OCI-LY1 (cell line): ENCODE measurements at regions not wholly inside any gene's neighbourhood (a gene's known extent, or its start where the extent isn't known, plus 50 kb on each side); places are given as distances from the start of the nearest gene placed in this dataset.

Source experiments
- H2AFZ ChIP-seq: fragments of 200-600 bp; sonication (generic), shearing (Covaris generic); 2 replicates; pipeline ENCODE4 v1.6.0; 2014; ENCODE audit warnings: antibody characterized with exemption, mild to moderate bottlenecking, low read length
- H3F3A ChIP-seq: fragments of 200-600 bp; sonication (generic), shearing (Covaris generic); 2 replicates; pipeline ENCODE4 v1.6.0; 2014; ENCODE audit warnings: mild to moderate bottlenecking, antibody characterized with exemption, low read length, moderate library complexity; ENCODE audit not compliant: insufficient read depth
- H3K27ac ChIP-seq: fragments of 200-600 bp; sonication (generic); 2 replicates; pipeline ENCODE4 v1.5.1; 2014; ENCODE audit warnings: low read length, mixed run types, mild to moderate bottlenecking, low read depth; ENCODE audit not compliant: poor library complexity, severe bottlenecking
- H3K27me3 ChIP-seq: fragments of 200-600 bp; sonication (generic); 2 replicates; pipeline ENCODE4 v1.6.0; 2014; ENCODE audit warnings: antibody characterized with exemption, mild to moderate bottlenecking, low read length, moderate library complexity; ENCODE audit not compliant: insufficient read depth
- H3K36me3 ChIP-seq: fragments of 200-600 bp; sonication (generic); 2 replicates; pipeline ENCODE4 v1.6.1; 2014; ENCODE audit warnings: mild to moderate bottlenecking, antibody characterized with exemption, low read length, moderate library complexity, mixed read lengths; ENCODE audit not compliant: insufficient read depth
- H3K4me1 ChIP-seq: fragments of 200-600 bp; sonication (generic); 2 replicates; pipeline ENCODE4 v1.5.1; 2014; ENCODE audit warnings: mild to moderate bottlenecking, low read length, moderate library complexity; ENCODE audit not compliant: insufficient read depth, severe bottlenecking
- H3K4me2 ChIP-seq: fragments of 200-600 bp; sonication (generic), shearing (Covaris generic); 2 replicates; pipeline ENCODE4 v1.6.1; 2014; ENCODE audit warnings: low read length
- H3K4me3 ChIP-seq: fragments of 200-600 bp; sonication (generic); 2 replicates; pipeline ENCODE4 v1.5.1; 2014; ENCODE audit warnings: low read length, low read depth, mild to moderate bottlenecking, mixed read lengths; ENCODE audit not compliant: poor library complexity, severe bottlenecking
- H3K79me2 ChIP-seq: fragments of 200-600 bp; shearing (Covaris generic); 2 replicates; pipeline ENCODE4 v1.6.1; 2016; ENCODE audit warnings: mixed run types, low read length, mixed read lengths; ENCODE audit not compliant: insufficient read depth
- H3K9ac ChIP-seq: fragments of 200-600 bp; sonication (generic), shearing (Covaris generic); 2 replicates; pipeline ENCODE4 v1.6.1; 2014; ENCODE audit warnings: mild to moderate bottlenecking, low read length, mixed read lengths
- H3K9me2 ChIP-seq: fragments of 200-600 bp; sonication (generic), shearing (Covaris generic); 2 replicates; pipeline ENCODE4 v1.6.1; 2014; ENCODE audit warnings: low read depth, mild to moderate bottlenecking, low read length, mixed read lengths
- H3K9me3 ChIP-seq: fragments of 200-600 bp; shearing (Covaris generic); 2 replicates; pipeline ENCODE4 v1.6.1; 2014; ENCODE audit warnings: low read length, mixed read lengths
- H4K20me1 ChIP-seq: fragments of 200-600 bp; sonication (generic), shearing (Covaris generic); 2 replicates; pipeline ENCODE4 v1.6.0; 2016; ENCODE audit warnings: mild to moderate bottlenecking, low read length; ENCODE audit not compliant: insufficient read depth
- CTCF ChIP-seq: fragments of 200-600 bp; sonication (generic), shearing (Covaris generic); IDR thresholded peaks from 2 replicates; pipeline ENCODE4 v1.5.1; 2017; ENCODE audit warnings: mild to moderate bottlenecking, antibody characterized with exemption, low read length, moderate library complexity, mixed read lengths
- EZH2 ChIP-seq: fragments of 200-600 bp; sonication (generic), shearing (Covaris generic); IDR thresholded peaks from 2 replicates; pipeline ENCODE4 v1.8.0; 2017; ENCODE audit warnings: borderline replicate concordance, mixed run types, mild to moderate bottlenecking, antibody characterized with exemption, low read length, moderate library complexity, mixed read lengths

- Histone ChIP-seq H3K36me3 (no peaks in the 10 kb centered on the region), H2AFZ (no peak overlapping the region), H3F3A (no peaks in the 10 kb centered on the region), H3K79me2 (no peaks in the 10 kb centered on the region), H4K20me1 (no peaks in the 10 kb centered on the region), H3K9me2 (no peaks in the 10 kb centered on the region), H3K9ac (no peak overlapping the region), H3K4me1 (no peaks in the 10 kb centered on the region), H3K27ac (no peak overlapping the region), H3K9me3 (no peaks in the 10 kb centered on the region), H3K4me3 (no peak overlapping the region), H3K4me2 (no peak overlapping the region), H3K27me3 (no peaks in the 10 kb centered on the region)
- TF ChIP-seq EZH2, result no peak
- TF ChIP-seq CTCF, result no peak
These were observed 802.7 kb downstream of the METTL15 start for GRCh38 chr11:28910926-28911325.

- H3K36me3 ChIP-seq, result no peaks in the 10 kb centered on the region
- no peak overlapping the region for H2AFZ ChIP-seq
- no peak overlapping the region for H3K9ac ChIP-seq
- no peaks in the 10 kb centered on the region for H4K20me1 ChIP-seq
- no peaks in the 10 kb centered on the region for H3F3A ChIP-seq
- H3K9me2 ChIP-seq, result no peaks in the 10 kb centered on the region
- H3K4me3 ChIP-seq, result no peak overlapping the region
- no peak overlapping the region for H3K27ac ChIP-seq
- no peaks in the 10 kb centered on the region for H3K9me3 ChIP-seq
- no peak for TF ChIP-seq EZH2
- no peak for TF ChIP-seq CTCF
- H3K4me2 ChIP-seq, result no peak overlapping the region
- no peaks in the 10 kb centered on the region for H3K27me3 ChIP-seq
- no peaks in the 10 kb centered on the region for H3K4me1 ChIP-seq
- H3K79me2 ChIP-seq, result no peaks in the 10 kb centered on the region
These were observed 795.5 kb downstream of the METTL15 start for GRCh38 chr11:28903716-28904115.

GRCh38 chr11:28900427-28900826 lies 792.2 kb downstream of the METTL15 start:
- no peak overlapping the region for H3K9ac ChIP-seq
- no peak for TF ChIP-seq EZH2
- no peak for TF ChIP-seq CTCF
- no peak overlapping the region for H3K4me3 ChIP-seq
- H3K9me2 ChIP-seq, result no peaks in the 10 kb centered on the region
- H3K79me2 ChIP-seq, result no peaks in the 10 kb centered on the region
- no peaks in the 10 kb centered on the region for H3K27me3 ChIP-seq
- H4K20me1 ChIP-seq, result no peaks in the 10 kb centered on the region
- no peaks in the 10 kb centered on the region for H3K36me3 ChIP-seq
- no peak overlapping the region for H3K4me2 ChIP-seq
- no peak overlapping the region for H3K27ac ChIP-seq
- H3K4me1 ChIP-seq, result no peaks in the 10 kb centered on the region
- H2AFZ ChIP-seq, result no peak overlapping the region
- H3F3A ChIP-seq, result no peaks in the 10 kb centered on the region
- no peaks in the 10 kb centered on the region for H3K9me3 ChIP-seq
